Activated T-helper 1 cell treated with anti-CD3 and anti-CD28 coated beads, Interleukin-2, amount 50 U/mL, for 16 hours (primary cell): ENCODE measurements at regions not wholly inside any gene's neighbourhood (a gene's known extent, or its start where the extent isn't known, plus 50 kb on each side); places are given as distances from the start of the nearest gene placed in this dataset.
"Not testable (repeated sequence)": the region's sequence is repeated elsewhere in the genome, so short reads cannot be mapped to it uniquely, and the experiment has no call there.

ENCODE experiments used
- DNase-seq, 2 donors: peaks; one replicate each; pipeline ENCODE4 v3.0.0-alpha.2; 2020; ENCODE audit warnings: low read depth in 1 of 2, low spot score in 1 of 2

DNA sequence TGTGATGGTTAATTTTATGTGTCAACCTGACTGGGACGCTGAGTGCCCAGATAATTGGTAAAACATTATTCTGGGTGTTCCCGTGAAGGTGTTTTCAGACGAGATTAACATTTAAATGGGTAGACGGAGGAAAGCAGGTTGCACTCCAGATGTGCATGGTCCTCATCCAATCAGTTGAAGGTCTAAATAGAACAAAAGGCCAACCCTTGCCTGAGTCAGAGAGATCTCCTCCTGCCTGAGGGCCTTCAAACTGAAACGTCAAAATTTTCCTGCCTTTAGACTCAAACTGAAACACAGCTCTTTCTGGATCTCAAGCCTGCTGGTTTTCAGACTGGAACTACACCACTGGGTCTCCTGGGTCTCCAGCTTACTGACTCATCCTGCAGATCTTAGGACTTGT lies 73.5 kb downstream of the NPIPA8 start:
- not testable (repeated sequence) for DNase-seq

DNA sequence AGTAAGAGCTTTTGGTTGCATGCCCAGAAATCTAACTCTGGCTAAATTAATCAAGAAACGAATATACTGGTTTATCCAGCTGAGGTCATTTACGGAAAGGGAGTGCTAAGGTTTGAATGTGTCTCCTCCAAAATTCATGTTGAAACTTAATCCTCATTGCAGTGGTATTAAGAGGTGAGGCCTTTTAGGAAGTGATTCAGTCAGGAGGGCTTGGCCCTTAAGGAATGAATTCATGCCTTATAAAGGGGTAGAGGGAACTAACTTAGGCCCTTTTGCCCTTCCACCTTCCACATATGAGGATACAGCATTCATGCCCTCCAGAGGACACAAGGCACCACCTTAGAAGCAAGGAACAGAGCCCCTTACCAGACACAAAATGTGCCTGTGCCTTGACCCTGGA lies 74.7 kb downstream of the NPIPA8 start:
- not testable (repeated sequence) for DNase-seq

DNA sequence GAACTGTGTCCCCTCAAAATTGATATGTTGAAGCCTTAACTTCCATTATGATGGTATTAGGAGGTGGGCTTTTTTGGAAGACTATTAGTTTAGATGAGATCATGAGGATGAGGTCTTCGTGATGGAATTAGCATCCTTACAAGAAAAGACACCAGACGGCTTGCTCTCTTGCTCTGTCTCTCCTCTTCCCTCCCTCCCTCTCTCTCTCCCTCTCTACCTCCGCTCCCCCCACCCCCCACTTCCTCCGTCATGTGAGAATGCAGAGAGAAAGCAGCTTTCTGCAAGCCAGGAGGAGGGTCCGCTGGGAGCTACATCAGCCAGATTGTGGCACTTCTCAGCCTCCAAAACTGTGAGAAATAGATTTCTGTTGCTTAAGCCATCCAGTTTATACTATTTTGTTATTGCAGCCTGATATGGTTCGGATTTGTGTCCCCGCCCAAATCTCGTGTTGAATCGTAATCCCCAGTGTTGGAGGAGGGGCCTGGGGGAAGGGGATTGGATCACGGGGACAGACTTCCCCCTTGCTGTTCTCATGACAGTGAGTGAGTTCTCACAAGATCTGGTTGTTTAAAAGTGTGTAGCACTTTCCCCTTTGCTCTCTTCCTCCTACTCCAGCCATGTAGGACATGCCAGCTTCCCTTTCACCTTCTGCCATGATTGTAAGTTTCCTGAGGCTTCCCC lies 76.9 kb downstream of the NPIPA8 start:
- not testable (repeated sequence) for DNase-seq

DNA sequence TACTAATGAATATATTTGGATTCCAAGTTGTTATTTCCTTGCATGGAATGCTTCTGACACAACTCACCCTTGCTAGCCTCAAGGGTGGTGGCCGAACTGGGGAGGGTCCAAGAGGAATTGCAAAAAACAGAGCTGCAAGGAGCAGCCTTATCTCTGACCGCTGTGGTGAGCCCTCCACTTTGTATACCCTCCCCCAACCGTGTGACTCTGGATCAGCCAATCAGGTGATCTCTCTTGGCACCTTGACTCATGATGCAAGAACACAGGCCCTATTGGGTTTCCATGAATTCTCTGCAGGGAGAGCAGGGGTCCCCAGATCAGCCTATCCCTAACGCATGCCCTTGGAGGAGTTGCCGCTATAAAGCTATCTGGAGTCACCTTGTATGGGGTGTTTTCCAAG lies 83.6 kb downstream of the NPIPA8 start:
- not testable (repeated sequence) for DNase-seq

DNA sequence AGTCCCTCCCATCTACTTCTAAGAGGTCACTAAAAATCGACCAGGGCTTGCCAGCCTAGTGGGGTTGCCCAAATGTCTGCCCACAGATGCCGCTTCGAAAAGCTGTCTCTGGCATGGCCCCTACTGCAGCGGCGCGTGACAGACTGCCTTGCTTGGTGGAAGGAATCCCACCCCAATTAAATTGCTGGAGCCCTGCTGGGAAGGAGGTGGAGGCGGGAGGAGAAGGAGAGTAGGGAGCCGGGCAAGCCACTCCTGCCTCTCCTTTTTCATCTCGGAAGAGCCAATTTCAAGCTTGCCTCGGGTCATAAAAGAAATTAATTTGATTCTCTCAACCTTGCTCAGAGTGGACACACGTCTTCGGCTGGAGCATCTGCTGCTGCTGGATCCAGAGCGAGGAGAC lies 106.0 kb downstream of the NPIPA8 start:
- not testable (repeated sequence) for DNase-seq

DNA sequence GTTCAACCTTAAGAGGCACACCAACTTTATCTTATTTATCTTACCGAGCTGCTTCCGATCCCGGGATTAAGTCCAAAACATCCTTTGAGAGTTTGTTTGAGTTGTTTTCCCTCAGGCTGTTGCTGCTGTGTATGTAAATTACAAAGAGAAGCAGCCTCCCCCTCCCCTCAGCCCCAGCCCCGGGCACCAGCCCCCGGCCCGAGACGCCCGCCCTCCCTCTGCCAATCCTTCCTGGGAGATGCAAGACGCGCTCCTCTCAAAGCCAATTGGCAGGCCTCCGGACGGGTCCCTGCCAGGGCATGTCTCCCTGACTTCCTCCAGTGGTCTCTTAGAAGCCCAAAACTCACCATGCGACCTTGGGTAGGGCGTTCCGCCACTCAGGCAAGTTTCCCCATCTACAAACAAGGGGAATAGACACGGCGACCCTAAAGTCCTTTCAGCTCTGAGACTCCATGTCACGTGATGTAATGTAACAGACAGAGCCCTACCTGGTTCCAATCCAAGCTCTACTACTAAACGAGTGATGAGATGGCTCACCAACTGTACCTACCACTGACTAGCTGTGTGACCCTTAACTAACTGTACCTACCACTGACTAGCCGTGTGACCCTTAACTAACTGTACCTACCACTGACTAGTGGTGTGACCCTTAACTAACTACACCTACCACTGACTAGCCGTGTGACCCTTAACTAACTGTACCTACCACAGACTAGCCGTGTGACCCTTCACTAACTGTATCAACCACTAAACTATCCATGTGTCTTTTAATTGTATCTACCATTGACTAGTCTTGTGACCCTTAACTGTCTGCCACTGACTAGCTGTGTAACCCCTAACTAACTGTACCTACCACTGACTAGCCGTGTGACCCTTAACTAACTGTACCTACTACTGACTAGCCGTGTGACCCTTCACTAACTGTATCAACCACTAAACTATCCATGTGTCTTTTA lies 114.2 kb downstream of the NPIPA8 start:
- not testable (repeated sequence) for DNase-seq

DNA sequence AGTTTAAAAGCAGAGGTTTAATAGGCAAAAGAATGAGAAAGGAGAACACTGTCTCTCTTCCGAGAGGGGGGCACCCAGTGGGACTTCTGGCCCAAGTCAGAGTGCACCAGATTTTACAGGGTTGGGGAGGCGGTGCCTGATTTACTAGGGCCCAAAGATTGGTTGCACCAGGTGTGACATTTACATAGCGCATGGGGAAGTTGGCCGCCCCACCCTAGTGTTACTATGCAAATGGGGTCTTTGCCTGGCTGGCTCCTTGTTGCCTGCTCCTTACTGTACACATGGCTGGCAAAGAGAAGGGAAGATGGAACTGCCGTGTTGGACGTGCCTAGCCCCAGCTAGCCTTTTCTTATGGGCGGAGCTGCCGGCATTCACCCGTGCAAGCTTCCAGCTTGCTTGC lies 118.8 kb downstream of the NPIPA8 start:
- not testable (repeated sequence) for DNase-seq

DNA sequence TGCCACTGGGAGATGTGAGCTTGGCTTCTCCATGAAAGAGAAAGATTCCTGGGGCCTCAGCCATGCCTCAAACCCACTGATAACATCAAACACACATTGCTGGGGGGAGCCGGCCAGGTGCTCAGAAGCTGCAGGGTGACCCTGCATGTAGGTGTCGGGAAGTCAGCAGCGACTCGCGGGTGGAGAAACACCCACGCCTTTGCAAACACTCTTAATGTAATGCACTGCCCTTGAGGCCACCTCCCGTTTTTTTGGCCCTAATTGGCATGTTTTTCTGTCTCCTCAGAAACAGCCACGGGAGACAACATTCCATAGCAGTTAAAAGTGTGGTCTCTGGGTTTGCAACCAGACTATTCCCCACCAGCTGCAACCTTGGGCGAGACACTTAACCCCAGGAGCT lies 119.7 kb downstream of the NPIPA8 start:
- DNase-seq: not testable (repeated sequence)

DNA sequence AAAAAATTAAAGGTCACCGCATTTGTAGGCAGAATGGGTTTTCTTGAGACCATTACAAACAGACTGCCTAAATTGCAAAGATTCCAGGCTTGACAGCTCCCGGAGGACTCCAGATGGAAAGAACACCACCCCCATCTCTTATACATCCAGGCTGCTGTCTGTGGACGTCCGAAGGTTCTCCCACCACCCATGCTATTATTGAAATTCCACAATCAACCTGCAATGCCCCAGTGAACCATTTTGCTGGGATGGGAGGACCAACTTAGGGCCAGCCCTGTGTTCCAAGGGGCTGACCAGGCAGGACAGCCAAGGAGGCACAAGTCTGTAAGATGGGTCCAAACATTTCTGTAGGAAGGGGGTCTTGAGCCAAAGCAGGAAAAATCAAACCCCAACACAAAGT lies 122.7 kb downstream of the NPIPA8 start:
- DNase-seq: not testable (repeated sequence)

DNA sequence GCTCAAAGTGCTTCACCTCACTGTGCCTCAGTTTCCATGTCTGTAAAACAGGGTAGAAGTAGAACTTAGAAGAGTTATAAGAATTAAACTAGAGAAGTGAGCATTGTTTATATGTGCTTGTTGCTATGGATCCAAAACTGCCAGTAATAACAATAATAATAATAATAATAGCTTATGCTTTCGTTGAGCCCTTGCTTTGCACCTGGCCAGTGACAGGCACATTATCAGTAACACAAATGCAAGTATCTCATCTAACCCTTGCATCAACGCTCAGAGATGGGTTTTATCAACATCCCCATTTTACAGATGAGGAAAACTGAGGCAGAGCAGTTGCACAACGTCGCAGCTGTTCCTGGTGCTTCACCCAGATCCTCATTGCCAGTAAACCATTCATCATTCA lies 125.0 kb downstream of the NPIPA8 start:
- not testable (repeated sequence) for DNase-seq

DNA sequence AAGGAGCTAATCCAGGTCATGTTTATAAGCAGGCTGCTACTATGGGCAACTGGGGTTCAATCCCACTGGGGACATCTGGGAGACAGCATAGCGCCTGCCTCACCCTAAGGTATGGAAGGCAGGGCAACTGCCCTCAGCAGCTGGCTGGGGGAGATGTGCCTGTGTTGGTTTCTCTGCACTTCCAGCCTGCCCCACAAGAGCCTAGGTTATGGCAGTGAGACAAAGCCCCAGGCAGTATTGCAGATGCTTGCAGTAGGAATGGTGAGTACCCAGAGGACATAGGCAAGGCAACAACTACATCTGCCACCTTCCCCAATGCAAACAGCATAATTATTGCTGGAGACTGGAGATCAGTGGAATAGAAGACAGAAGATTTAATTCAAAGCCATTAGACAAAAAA lies 131.8 kb downstream of the NPIPA8 start:
- not testable (repeated sequence) for DNase-seq

DNA sequence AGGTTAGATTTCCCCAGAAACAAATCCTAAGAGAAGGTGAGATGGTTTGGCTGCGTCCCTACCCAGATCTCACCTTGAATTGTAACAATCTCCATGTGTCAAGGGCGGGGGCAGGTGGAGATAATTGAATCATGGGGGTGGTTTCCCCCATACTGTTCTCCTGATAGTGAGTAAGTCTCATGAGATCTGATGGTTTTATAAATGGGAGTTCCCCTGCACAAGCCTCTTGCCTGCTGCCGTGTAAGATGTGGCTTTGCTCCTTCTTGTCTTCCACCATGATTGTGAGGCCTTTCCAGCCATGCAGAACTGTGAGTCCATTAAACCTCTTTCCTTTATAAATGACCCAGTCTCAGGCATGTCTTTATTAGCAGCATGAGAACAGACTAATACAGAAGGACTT lies 132.2 kb downstream of the NPIPA8 start:
- DNase-seq: not testable (repeated sequence)

DNA sequence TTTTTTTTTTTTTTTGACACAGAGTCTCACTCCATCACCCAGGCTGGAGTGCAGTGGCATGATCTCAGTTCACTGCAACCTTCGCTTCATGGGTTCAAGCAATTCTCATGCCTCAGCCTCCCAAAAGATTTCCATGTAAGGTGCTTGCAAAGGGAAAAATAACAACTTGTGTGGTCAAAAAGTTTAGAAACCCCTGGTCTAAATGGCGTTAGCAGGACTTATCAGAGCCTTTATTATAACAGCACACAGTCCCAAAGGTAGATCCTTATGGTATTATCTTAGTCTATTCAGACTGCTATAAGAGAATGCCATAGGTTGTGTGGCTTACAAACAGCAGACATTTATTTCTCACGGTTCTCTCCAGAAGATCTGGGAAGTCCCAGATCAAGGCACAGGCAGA lies 135.0 kb downstream of the NPIPA8 start:
- not testable (repeated sequence) for DNase-seq

DNA sequence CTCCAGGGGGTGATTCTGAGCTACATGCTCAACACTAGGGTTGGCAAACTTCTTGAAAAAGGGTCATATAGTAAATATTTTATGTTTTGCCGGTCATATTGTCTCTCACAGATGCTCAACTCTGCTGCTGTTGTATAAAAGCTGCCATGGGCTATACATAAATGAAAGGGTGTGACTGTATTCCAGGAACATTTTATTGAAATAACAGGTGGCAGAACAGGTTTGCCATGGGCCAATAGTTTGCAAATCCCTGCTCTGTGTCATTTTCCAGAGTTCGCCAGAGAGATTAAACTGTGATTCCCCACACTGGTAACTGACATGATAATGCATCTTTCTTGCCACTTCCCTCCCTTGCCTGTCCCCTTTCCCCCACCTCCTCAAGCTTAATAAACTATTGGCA lies 144.1 kb downstream of the NPIPA8 start:
- not testable (repeated sequence) for DNase-seq

DNA sequence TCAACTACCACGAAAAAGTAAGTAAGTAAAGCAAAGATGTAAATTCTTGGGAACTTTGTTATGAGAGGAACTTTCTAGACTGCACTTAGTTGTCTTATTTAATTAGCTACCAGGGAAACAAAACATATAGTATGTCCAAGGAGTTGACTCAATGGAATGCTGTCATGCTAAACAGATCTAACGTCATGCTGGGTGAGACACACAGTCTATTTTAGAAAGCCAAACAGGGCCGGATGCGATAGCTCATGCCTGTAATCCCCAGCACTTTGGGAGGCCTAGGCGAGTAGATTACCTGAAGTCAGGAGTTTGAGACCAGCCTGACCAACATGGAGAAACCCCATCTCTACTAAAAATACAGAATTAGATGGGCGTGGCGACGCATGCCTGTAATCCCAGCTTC lies 146.4 kb downstream of the NPIPA8 start:
- DNase-seq: not testable (repeated sequence)

DNA sequence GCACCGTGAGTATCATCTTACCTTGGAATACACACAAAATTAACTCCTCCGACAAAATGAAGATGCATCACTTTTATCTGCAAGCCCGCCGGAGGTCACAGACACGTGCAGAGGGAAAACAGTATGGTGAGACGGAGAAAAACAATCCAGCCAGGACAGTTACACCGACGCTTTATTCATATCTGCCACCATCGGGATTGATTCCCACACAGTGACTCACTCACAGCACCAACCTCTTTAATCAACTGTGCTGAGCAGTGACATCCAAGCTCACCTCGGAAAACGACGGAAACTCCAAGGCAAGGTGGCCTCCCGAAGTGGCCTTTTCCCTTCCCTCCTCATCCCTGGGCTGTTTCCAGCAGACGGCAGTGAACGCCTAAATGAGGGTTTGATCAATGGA lies 151.8 kb downstream of the NPIPA8 start:
- not testable (repeated sequence) for DNase-seq

DNA sequence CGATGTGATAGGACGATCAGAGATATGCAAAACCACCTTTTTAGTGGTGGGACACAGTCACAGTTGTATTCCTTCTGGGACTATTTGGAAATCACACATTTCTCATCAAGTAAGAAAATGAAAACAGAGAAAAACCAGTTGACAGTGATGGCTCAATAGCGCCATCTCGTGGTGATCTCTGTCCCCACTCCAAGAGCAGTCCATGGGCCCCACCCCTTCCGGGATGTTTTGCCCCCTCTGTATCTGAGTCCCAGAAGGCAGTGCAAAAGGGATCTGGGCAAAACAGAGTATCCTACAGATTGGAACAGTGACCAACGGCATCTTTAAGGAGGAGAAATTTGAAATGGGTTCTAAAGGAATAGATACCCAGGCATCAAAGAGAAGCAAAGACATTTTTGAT lies 155.5 kb downstream of the NPIPA8 start:
- DNase-seq: not testable (repeated sequence)

DNA sequence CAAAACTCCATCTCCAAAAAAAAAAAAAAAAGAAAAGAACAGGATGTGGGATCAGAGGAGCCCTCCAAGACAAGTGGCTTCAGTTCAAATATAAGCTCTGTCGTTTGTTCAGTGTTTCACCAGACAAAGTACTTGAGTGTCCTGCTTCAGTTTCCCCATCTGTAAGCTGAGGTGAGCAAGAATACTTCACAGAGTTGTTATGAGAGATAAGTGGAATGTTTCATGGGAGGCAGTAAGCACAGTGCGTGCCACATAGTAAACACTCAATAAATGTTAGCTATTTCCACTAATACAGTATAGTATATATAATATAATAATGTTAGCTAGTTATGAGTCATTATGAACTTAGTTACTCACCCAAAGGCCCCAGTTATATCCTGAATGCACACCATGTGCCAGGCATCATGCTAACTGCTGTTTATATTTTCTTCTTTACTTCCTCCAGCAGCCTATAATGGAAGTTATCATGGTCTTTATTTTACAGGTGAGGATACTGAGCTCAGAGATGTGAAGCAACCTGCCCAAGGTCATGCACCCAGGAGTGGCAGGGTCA lies 162.5 kb downstream of the NPIPA8 start:
- DNase-seq: not testable (repeated sequence)

DNA sequence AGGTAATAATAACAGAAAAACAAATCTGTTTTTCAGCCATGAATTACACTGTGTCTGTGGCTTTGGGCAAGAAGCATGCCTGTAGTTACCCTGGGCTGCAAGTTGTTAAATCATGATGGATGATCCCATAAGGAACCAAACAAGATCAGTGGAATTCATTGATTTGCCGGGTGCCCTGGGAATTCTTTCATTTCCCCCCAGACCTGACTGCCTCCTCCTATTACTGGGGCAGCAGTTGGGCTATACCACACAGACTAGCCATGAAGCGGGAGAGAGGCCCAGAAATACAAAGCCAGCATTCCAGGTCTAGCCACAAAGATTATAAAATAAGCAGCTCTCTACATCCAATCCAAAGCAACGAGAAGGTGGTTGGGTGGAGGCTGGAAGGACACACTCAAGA lies 174.2 kb downstream of the NPIPA8 start:
- not testable (repeated sequence) for DNase-seq

DNA sequence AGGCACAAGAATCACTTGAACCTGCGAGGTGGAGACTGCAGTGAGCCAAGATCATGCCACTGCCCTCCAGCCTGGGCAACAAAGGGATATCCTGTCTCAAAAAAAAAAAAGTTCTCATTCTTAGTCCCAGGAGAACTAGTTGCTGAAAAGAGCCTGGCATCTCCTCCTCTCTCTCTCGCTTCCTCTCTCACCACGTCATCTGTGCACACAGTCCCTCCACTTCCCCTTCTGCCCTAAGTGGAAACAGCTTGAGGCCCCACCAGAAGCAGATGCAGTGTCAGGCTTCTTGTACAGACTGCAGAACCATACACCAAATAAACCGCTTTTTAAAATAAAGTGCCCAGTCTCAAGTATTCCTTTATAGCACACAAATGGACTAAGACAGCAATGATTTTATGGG lies 175.3 kb downstream of the NPIPA8 start:
- DNase-seq: not testable (repeated sequence)

DNA sequence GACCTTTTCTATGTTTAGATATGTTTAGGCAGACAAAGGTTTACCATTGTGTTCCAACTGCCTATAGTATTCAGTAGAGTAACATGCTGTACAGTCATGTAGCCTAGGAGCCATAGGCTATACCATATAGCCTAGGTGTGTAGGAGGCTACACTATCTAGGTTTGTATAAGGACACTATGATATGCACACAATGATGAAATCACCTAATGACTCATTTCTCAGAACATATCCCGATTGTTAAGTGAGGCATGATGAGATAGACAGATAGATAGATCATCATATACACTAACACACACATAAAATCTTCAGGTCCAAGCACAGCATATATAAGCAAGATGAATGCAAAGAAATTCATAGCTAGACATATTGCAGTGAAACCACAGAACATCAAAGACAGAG lies 177.4 kb downstream of the NPIPA8 start:
- DNase-seq: not testable (repeated sequence)

DNA sequence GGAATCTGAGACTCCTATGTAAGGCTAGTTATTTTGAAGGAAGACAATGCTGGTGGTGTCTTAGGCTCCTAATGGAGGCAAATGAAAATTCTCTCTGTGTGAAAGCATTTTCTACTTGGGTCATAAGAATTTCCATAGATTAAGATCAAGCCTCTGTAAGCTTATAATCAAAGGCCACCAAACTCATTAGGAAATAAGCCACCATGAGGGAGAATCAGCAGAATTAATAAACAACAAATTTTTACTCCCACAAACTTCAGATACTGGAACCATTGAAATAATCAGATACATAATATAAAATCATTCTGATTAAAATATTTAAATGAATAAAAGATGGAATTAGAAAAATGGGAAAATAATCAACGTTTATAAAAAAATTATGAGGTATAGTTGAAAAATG lies 178.7 kb downstream of the NPIPA8 start:
- not testable (repeated sequence) for DNase-seq
